Uterus (tissue), 2 donors: ENCODE measurements at regions not wholly inside any gene's neighbourhood (a gene's known extent, or its start where the extent isn't known, plus 50 kb on each side); places are given as distances from the start of the nearest gene placed in this dataset.

ENCODE experiments used
- CTCF ChIP-seq, 4 experiments: fragments of 200-600 bp in 2 of 4; fragments of 450-650 bp in 2 of 4; sonication (generic) in 2 of 4; IDR thresholded peaks; one replicate each; pipeline ENCODE4 v1.5.1; 2016 to 2019; ENCODE audit warnings: antibody characterized with exemption in 4 of 4, mild to moderate bottlenecking in 2 of 4, moderate library complexity in 1 of 4
- POLR2A ChIP-seq, 2 donors: fragments of 450-650 bp; IDR thresholded peaks; one replicate each; pipeline ENCODE4 v1.6.1; 2016; ENCODE audit warnings: antibody characterized with exemption in 2 of 2, mild to moderate bottlenecking in 1 of 2, moderate library complexity in 1 of 2

GRCh38 chrX:96386981-96387380 is 297.7 kb upstream of the DIAPH2 start:
- TF ChIP-seq CTCF (IDR thresholded peaks at IDR 0.05) (no peak), POLR2A (IDR thresholded peaks at IDR 0.05) (no peak)
